D341Med (cell line): ENCODE measurements at regions not wholly inside any gene's neighbourhood (a gene's known extent, or its start where the extent isn't known, plus 50 kb on each side); places are given as distances from the start of the nearest gene placed in this dataset.

Source experiments
- DNase-seq: peaks from one replicate; pipeline ENCODE4 v3.0.0; 2012; ENCODE audit warnings: low spot score

DNA sequence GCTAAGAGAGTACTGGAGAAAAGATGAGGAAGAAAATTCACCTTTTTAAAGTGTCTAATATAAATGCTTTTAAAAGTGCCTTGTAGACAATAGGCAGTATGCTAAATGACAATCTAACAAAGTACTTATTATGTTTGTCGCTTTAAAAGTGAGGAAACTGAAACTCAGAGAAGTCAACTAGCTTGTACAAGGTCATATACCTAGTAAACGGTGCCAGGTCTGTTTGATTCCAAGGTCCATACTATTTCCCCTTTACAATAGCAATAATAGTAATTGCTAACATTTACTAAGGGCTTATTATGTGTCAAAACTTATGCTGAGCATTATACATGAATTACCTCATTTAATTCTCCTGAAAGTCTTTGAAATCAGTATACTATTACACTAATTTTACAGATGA lies 328.6 kb upstream of the SLC24A2 start:
- no peak for DNase-seq

GRCh38 chr9:20114974-20115373 lies 326.1 kb upstream of the SLC24A2 start:
- no peak for DNase-seq

DNA sequence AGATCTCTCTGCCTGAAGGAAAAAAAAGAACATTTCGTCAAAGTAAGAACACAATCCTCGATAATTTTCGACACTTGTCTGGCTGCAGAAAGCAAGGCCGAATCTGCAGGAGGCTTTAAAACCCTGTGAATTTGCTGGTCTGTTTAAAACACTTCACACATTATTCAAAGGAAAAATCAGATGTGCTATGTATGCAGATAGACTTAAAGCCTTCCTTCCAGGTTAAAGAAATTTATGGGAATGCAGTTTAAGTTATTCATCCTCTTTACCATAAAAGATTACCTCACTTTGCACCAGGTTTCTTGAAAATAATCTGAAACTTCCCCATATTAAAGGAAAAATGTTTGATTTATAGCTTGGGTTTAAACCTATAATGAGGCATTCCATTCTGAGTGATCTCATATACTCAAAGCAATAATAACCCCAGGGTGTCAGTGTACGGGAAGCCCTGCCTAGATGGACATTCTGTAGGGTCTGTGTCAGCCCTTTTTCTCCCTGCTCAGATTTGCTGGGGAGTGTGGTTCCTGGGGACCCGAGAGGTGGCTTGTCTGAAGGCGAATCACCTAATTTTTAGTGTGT lies 323.5 kb upstream of the SLC24A2 start:
- DNase-seq, result no peak

DNA sequence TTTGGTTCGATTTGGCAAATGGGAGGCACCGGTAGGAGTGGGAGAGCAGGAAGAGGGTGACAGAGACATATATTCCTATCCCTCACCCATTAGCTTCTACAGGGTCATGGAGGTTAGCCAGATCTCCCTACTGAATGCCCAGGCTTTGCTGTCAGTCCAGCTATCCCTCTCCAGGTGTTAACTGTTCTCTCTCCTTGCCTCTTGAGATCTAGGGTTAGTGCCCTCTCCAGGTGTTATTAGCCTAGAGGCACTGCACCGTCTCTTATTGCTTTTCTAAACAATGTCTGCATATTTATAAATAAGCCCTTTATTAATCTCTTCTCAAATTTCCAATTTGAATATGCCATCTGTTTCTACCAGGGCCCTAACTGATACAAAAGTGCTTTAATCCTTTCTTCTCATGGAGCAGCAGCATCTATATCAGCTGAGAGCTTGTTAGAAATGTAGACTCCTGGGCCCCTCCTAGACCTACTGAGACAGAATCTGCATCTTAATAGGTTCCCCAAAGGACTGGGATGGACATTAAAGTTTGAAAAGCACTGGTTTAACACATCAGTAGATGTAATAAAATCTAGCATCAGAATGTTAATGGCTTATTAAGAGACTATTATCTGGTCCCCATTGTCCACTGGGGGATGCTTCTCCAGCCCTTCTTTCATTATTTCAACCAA lies 322.5 kb upstream of the SLC24A2 start:
- DNase-seq, result no peak

DNA sequence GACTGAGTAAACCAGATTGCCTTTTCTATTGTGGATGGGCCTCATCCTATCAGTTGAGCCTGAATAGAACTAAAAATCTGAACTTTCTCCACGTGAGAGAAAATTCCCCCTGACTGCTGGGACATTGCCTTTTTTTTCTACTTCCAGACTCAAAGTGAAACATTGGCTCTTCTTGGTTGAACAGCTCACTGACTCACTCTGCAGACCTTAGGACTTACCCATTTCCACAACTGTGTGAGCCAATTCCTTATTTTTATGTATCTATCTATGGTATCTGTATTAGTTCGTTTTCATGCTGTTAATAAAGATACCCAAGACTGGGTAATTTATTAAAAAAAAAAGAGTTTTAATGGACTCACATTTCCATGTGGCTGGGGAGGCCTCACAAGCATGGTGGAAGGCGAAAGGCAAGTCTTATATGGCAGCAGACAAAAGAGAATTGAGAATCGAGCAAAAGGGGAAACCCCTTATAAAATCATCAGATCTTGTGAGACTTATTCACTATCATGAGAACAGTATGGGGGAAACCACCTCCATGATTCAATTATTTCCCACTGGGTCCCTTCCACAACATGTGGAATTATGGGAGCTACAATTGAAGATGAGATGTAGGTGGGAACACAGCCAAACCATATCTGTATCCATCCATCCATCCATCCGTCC lies 306.7 kb upstream of the SLC24A2 start:
- no peak for DNase-seq

DNA sequence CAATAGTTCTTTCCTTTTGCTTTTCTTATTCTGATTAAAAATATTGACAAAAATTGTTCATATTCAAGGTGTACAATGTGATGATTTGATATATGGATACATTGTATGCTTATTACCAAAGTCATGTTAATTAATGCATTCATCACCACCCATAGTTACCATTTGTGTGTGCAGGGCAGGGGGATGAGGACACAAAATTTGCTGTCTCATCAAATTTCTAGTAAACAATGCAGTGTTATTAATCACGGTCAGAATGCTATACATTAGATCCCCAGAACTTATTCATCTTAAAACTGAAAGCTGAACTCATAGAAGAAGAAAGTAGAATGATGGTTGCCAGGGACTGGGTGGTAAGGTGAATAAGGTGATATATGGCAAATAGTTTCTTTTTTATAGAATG lies 303.7 kb upstream of the SLC24A2 start:
- no peak for DNase-seq

GRCh38 chr9:20087481-20087880 lies 298.6 kb upstream of the SLC24A2 start:
- no peak for DNase-seq

GRCh38 chr9:20085842-20086241 lies 297.0 kb upstream of the SLC24A2 start:
- DNase-seq, result no peak

GRCh38 chr9:20084125-20084524 lies 295.3 kb upstream of the SLC24A2 start:
- no peak for DNase-seq

- DNase-seq, result no peak
These were observed 294.6 kb upstream of the SLC24A2 start for GRCh38 chr9:20083390-20083789.

- DNase-seq, result no peak
These were observed 294.0 kb upstream of the SLC24A2 start for GRCh38 chr9:20082831-20083230.

DNA sequence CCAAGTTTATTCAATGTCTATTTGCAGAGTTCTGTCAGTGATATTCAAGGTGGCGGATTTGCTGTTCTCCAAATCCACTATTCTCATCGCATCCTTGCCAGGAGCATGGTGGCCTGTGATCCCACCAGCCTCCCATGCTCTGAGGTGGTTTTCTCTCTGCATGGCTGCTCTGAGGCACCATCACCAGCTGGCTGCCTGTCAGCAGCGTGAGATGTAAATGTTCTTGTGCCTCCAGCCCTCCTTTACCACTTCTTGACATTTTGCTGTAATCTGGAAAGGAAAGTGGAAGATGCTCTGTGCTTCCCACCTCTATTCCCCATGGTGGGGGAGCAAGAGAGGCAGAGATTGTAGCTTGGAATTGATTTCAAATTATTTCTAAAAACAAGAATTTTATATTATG lies 293.6 kb upstream of the SLC24A2 start:
- DNase-seq, result no peak

DNA sequence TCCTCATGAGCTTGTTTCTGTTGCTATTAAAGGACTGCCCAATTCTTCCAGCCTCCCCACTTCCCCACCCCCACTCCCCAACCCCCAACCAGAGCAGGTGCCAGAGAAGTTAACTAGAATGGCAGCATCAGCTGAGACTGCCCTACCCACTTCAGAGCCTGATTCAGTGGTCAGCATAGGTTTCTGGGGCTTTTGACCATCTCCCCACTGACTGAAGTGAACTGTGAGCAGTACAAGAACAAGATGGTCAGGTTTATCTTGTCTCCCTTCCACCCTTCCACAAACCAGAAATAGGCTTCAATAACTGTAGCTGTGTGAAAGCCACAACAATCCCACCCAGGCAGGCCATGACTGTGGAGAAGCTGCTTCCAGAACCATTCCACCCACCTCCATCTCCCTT lies 289.4 kb upstream of the SLC24A2 start:
- no peak for DNase-seq

GRCh38 chr9:20074291-20074690 lies 285.5 kb upstream of the SLC24A2 start:
- no peak for DNase-seq

DNA sequence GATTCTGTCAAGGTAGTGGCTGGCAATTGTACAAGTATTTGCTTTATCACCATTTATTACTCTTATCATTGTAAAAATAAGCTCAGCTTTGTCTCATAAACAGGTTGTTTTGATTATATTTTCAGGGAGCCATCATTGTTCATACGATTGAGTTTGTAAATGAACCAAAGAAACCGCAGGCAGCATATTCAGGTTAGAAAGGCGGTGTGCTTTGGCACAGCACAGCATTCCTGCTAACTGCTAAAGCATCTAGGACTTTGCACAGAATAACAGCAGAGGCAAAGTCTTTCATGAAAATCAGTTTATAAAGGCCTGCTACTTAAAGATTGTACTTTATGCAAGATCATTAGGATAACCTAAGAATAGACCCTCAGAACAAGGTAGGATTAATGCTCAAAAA lies 281.5 kb upstream of the SLC24A2 start:
- no peak for DNase-seq

- no peak for DNase-seq
These were observed 277.2 kb upstream of the SLC24A2 start for GRCh38 chr9:20065796-20066700.

- no peak for DNase-seq
These were observed 276.2 kb upstream of the SLC24A2 start for GRCh38 chr9:20065046-20065445.

DNA sequence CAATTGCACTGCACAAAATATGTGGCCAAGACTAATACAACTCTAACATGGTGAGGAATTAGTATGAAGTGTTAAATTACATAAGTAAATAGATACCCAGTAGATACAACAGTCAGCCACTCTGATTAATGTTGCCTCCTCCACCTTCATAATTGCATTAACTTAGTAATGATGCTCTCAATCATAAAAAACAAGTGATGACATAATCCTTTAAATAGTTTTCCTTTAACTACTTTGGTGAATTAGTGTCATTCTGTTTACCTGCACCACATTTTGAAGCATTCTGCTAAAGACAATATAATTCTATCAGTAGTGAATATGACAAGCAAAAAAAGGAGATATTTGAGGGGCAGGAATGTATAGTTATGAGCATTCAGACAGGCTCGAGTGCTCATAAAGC lies 265.9 kb upstream of the SLC24A2 start:
- DNase-seq, result no peak

GRCh38 chr9:20048985-20049384 lies 260.1 kb upstream of the SLC24A2 start:
- no peak for DNase-seq

- DNase-seq, result no peak
These were observed 259.6 kb upstream of the SLC24A2 start for GRCh38 chr9:20048437-20048836.

GRCh38 chr9:20044686-20045085 lies 255.8 kb upstream of the SLC24A2 start:
- DNase-seq, result no peak

DNA sequence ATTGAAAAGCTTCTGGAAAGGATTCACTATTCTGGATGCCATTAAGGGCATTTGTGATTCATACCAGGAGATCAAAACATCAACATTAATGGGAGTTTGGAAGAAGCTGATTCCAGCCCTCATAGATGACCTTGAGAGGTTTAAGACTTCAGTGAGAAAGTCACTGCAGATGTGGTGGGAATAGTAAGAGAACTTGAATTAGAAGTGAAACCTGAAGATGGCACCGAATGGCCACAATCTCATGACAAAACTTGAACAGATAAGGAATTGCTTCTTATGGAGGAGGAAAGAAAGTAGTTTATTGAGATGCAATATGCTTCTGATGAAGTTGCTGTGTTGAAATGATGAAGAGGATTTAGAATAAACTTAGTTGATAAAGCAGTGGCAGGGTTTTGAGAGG lies 254.6 kb upstream of the SLC24A2 start:
- no peak for DNase-seq

- no peak for DNase-seq
These were observed 254.2 kb upstream of the SLC24A2 start for GRCh38 chr9:20043035-20043434.
